GM06990 (cell line): ENCODE measurements at regions not wholly inside any gene's neighbourhood (a gene's known extent, or its start where the extent isn't known, plus 50 kb on each side); places are given as distances from the start of the nearest gene placed in this dataset.
A peak's percentile ranks its signal among the peaks of the same experiment; 100 is the strongest.

Experiments used
- DNase-seq: peaks from one replicate; pipeline ENCODE4 v3.0.0-alpha.2; 2011; ENCODE audit not compliant: insufficient read length; ENCODE audit errors: extremely low read depth
- H3K27me3 ChIP-seq: replicated peaks from 2 replicates; pipeline ENCODE4 v1.6.0; 2011; ENCODE audit warnings: low read length; ENCODE audit not compliant: control insufficient read depth, insufficient read depth
- H3K36me3 ChIP-seq: 2 replicates; pipeline ENCODE4 v1.5.1; 2011; ENCODE audit warnings: low read length; ENCODE audit not compliant: control insufficient read depth, insufficient read depth
- H3K4me3 ChIP-seq: replicated peaks from 2 replicates; pipeline ENCODE4 v1.5.1; 2011; ENCODE audit warnings: low read depth, mild to moderate bottlenecking, control low read depth, low read length
- TF ChIP-seq, protein P1 (sequence below): IDR thresholded peaks from 2 replicates; pipeline ENCODE4 v1.5.1; 2011; ENCODE audit warnings: low read length, control low read depth, mild to moderate bottlenecking, inconsistent platforms; ENCODE audit not compliant: insufficient read depth, poor library complexity, severe bottlenecking

DNA sequence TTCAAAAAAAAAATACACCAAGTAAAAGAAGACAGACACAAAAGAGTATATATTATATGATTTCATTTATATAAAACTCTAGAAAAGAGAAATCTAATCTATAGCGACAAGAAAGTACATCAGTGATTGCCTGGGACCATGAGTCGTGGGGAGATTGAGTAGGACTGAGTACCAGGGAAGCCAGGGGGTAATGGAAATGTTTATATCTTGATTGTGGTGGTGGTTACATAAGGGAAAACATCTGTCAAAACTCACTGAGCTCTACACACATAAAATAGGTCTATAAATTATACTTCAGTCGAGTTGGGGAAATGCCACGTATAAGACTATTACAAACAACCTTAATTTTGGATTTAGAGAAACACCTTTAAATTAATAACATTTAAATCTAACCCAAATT lies 117.4 kb downstream of the TRIM29 start:
- TF ChIP-seq, protein P1, sequence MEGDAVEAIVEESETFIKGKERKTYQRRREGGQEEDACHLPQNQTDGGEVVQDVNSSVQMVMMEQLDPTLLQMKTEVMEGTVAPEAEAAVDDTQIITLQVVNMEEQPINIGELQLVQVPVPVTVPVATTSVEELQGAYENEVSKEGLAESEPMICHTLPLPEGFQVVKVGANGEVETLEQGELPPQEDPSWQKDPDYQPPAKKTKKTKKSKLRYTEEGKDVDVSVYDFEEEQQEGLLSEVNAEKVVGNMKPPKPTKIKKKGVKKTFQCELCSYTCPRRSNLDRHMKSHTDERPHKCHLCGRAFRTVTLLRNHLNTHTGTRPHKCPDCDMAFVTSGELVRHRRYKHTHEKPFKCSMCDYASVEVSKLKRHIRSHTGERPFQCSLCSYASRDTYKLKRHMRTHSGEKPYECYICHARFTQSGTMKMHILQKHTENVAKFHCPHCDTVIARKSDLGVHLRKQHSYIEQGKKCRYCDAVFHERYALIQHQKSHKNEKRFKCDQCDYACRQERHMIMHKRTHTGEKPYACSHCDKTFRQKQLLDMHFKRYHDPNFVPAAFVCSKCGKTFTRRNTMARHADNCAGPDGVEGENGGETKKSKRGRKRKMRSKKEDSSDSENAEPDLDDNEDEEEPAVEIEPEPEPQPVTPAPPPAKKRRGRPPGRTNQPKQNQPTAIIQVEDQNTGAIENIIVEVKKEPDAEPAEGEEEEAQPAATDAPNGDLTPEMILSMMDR, result no peak
- no peak for DNase-seq
- H3K4me3 ChIP-seq, result no peak overlapping the region
- no peaks in the 10 kb centered on the region for H3K36me3 ChIP-seq
- peaks cover 1% of the 10 kb centered on the region for H3K27me3 ChIP-seq

DNA sequence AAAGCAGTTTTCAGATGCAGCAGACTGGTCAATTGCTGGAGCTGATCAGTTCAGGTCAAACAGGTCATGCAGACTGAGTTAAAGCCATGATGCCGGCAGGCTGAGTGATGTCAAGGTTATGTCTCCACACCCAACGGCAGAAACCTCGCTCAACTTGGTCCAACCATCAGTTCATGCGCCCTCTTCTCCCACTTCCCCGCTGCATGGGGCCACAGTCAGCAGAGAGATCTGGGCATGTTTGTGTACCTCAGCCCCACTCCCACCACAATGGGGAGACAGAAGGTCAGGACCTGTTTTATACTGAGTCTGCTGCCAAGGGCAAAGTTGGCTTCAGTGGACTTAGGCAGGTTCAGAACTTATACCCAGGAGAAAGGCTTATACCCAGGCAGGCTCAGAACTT lies 118.7 kb downstream of the TRIM29 start:
- no peak overlapping the region for H3K4me3 ChIP-seq
- H3K27me3 ChIP-seq, result peaks cover 1% of the 10 kb centered on the region
- no peaks in the 10 kb centered on the region for H3K36me3 ChIP-seq
- TF ChIP-seq, protein P1, result no peak
- no peak for DNase-seq

DNA sequence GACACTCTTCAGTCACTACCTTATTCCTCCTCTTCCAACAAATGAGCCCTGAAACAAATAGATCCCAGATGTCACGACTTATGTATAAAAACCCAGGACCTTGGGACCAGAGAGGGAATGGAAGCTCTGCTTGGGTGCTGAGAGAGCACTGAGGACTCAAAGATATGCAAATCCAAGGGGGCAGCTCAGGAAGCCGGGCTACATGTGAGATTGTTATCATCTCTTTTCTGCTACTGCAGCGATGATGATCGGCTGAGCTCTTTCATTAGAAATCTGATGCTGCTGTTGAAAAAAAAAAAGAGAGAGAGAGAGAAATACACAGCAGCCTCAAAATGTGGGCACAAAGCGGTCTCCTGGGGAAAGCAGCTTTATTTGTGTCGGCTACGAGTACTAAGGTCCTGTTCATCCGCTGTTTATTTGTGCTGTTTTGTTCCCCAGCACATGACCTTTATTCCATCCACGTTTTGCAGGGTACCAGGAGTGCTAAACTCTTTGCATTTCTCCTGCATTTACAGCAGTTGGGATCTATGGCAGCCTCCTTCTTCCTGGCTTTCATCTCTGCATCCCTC lies 120.2 kb downstream of the TRIM29 start:
- H3K4me3 ChIP-seq, result no peak overlapping the region
- TF ChIP-seq, protein P1, result no peak
- H3K27me3 ChIP-seq, result peaks cover 1% of the 10 kb centered on the region
- DNase-seq, result no peak
- no peaks in the 10 kb centered on the region for H3K36me3 ChIP-seq

DNA sequence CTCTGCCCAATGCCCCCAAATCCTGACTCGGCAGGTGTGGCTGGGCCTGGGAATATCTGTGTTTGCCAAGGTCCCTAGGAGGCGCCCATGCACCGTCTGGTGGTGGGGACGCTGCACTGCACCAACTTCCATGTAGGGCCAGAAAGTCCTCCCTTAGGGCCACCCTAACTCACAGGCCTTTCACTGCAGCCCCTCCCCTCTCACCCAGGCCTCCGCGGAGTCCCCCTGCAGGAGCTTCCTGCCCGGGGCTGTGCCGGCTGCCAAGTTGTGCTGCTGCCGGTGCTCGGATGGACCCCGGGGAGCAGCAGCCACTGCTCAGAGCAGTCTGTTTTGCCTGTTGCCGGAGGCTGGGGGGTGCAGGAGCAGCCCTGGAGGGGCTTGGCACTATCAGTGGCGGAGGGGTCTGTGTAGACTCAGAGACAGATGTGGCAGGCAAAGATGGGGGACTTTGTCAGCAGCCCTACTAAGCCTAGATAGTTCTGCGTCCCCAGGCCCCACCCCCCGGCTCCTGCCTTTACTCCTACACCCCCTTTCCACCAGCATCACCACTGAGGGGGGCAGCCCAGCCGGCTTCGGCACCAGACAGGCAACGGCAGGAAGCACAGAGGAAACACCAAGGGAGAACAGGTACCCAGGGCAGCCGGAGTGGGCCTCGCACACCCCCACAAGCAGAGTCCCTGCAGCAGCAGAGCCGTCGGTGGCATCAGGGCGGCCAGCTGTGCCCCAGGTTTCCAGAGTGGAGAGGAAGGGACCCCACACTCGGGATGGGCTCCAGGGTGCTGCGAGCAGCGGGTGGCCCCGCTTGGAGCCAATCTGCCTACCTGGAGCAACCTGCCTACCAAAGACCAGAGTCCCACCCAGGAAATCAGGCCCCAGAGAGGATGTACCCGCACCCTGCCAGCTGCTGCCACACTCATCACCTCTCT lies 124.3 kb downstream of the TRIM29 start:
- peak; percentile 13 for DNase-seq
- Histone ChIP-seq H3K27me3 (peaks cover 1% of the 10 kb centered on the region), H3K4me3 (no peak overlapping the region), H3K36me3 (no peaks in the 10 kb centered on the region)
- TF ChIP-seq, protein P1, result peak; percentile 70

DNA sequence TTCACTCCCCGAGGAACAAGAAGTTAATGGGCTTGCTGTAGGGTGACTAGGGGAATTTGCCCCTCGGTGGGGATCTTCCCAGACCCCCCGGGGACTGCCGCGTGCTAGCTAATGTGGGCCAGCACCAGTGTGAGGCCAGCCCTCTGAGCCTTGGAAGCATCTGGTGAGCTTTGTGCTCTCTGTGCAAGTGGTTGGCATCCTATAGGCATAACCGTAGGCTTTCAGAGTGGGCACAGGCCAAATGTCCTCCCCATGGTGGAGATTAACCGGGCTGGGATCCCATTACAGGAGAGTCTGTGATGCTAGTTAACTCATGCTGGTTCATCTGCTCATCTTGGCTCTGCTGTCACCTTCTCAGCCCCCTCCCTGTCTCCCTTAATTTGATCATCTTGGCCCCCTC lies 125.7 kb downstream of the TRIM29 start:
- DNase-seq, result no peak
- TF ChIP-seq, protein P1, result no peak
- H3K36me3 ChIP-seq, result no peaks in the 10 kb centered on the region
- peaks cover 1% of the 10 kb centered on the region for H3K27me3 ChIP-seq
- H3K4me3 ChIP-seq, result no peak overlapping the region
